H1 (cell line): ENCODE measurements at regions not wholly inside any gene's neighbourhood (a gene's known extent, or its start where the extent isn't known, plus 50 kb on each side); places are given as distances from the start of the nearest gene placed in this dataset.

Experiments used
- BRCA1 ChIP-seq: IDR thresholded peaks from 2 replicates; pipeline ENCODE4 v1.6.1; 2012; ENCODE audit warnings: low read depth, low read length, improper control_type of control experiment
- CHD7 ChIP-seq: fragments of 300-600 bp; sonication (generic); IDR thresholded peaks from 2 replicates; pipeline ENCODE4 v1.7.1; 2012; ENCODE audit warnings: low read length, moderate library complexity, mild to moderate bottlenecking, inconsistent platforms; ENCODE audit not compliant: insufficient replicate concordance
- MAX ChIP-seq: IDR thresholded peaks from 2 replicates; pipeline ENCODE4 v1.6.1; 2012; ENCODE audit warnings: inconsistent platforms
- SAP30 ChIP-seq: fragments of 300-600 bp; sonication (generic); IDR thresholded peaks from 2 replicates; pipeline ENCODE4 v1.7.1; 2012; ENCODE audit warnings: low read length, moderate library complexity, mild to moderate bottlenecking, inconsistent platforms; ENCODE audit not compliant: insufficient read depth, insufficient replicate concordance
- SP1 ChIP-seq: IDR thresholded peaks from 2 replicates; pipeline ENCODE4 v1.6.1; 2011; ENCODE audit warnings: low read depth, low read length
- TBP ChIP-seq: IDR thresholded peaks from 2 replicates; pipeline ENCODE4 v1.6.1; 2011; ENCODE audit warnings: low read depth, low read length, improper control_type of control experiment

GRCh38 chr9:1505489-1505888, 455.3 kb downstream of the DMRT2 start (continued):
- no peak for TF ChIP-seq CHD7
- no peak for TF ChIP-seq TBP
- no peak for TF ChIP-seq BRCA1
- TF ChIP-seq SP1, result no peak
- TF ChIP-seq SAP30, result no peak
- no peak for TF ChIP-seq MAX
